Neuronal stem cell (in vitro differentiated cells): ENCODE measurements at regions not wholly inside any gene's neighbourhood (a gene's known extent, or its start where the extent isn't known, plus 50 kb on each side); places are given as distances from the start of the nearest gene placed in this dataset.
A peak's percentile ranks its signal among the peaks of the same experiment; 100 is the strongest.

Source experiments
- DNase-seq: peaks from one replicate; pipeline ENCODE4 v3.0.0-alpha.2; 2013; ENCODE audit warnings: low spot score
- H2AFZ ChIP-seq: one replicate; pipeline ENCODE4 v1.6.1; 2013; ENCODE audit warnings: mild to moderate bottlenecking, low read length, inconsistent platforms
- H2AK5ac ChIP-seq: 2 replicates; pipeline ENCODE4 v1.6.1; 2013; ENCODE audit warnings: low read depth, mild to moderate bottlenecking, inconsistent platforms, low read length, moderate library complexity, mixed read lengths
- H2BK120ac ChIP-seq: 2 replicates; pipeline ENCODE4 v1.6.1; 2013; ENCODE audit warnings: low read depth, mild to moderate bottlenecking, inconsistent platforms, low read length, moderate library complexity, mixed read lengths
- H2BK12ac ChIP-seq: one replicate; pipeline ENCODE4 v1.6.1; 2013; ENCODE audit warnings: low read length, inconsistent platforms
- H2BK15ac ChIP-seq: 2 replicates; pipeline ENCODE4 v1.6.1; 2013; ENCODE audit warnings: mild to moderate bottlenecking, low read length, inconsistent platforms, mixed read lengths
- H2BK5ac ChIP-seq: one replicate; pipeline ENCODE4 v1.6.1; 2013; ENCODE audit warnings: inconsistent platforms, mild to moderate bottlenecking, low read length, moderate library complexity
- H3K14ac ChIP-seq: one replicate; pipeline ENCODE4 v1.6.1; 2013; ENCODE audit warnings: low read length, inconsistent platforms
- H3K18ac ChIP-seq: 2 replicates; pipeline ENCODE4 v1.6.1; 2013; ENCODE audit warnings: low read length, inconsistent platforms
- H3K23ac ChIP-seq: 2 replicates; pipeline ENCODE4 v1.6.1; 2013; ENCODE audit warnings: low read depth, mild to moderate bottlenecking, mixed read lengths, low read length, inconsistent platforms; ENCODE audit not compliant: poor library complexity
- H3K27ac ChIP-seq: replicated peaks from 3 replicates; pipeline ENCODE4 v1.5.1; 2013; ENCODE audit warnings: low read length, inconsistent platforms
- H3K27me3 ChIP-seq, 3 experiments: 2 replicates each; pipeline ENCODE4 v1.6.1; 2013; ENCODE audit warnings: low read length in 3 of 3, mild to moderate bottlenecking in 2 of 3, inconsistent platforms in 1 of 3, low read depth in 1 of 3, mixed read lengths in 1 of 3, moderate library complexity in 1 of 3; ENCODE audit not compliant: control insufficient read depth in 3 of 3, insufficient read depth in 3 of 3
- H3K36me3 ChIP-seq, 2 donors: replicated peaks in 1 of 2; 2 replicates each; pipeline ENCODE4 v1.6.1; 2013; ENCODE audit warnings: low read length in 2 of 2; ENCODE audit not compliant: control insufficient read depth in 2 of 2, insufficient read depth in 2 of 2
- H3K4ac ChIP-seq: 2 replicates; pipeline ENCODE4 v1.6.1; 2013; ENCODE audit warnings: inconsistent platforms, mild to moderate bottlenecking, low read length, moderate library complexity
- H3K4me1 ChIP-seq, 2 donors: 1 replicate in 1 of 2; 2 replicates in 1 of 2; pipeline ENCODE4 v1.6.1; 2013; ENCODE audit warnings: low read length in 2 of 2, low read depth in 1 of 2; ENCODE audit not compliant: control insufficient read depth in 2 of 2, insufficient read depth in 1 of 2
- H3K4me2 ChIP-seq: one replicate; pipeline ENCODE4 v1.6.1; 2013; ENCODE audit warnings: mild to moderate bottlenecking, low read length, inconsistent platforms; ENCODE audit not compliant: insufficient read depth, poor library complexity, severe bottlenecking
- H3K4me3 ChIP-seq, 2 donors: 2 replicates each; pipeline ENCODE4 v1.5.1; 2013; ENCODE audit warnings: low read length in 2 of 2, mild to moderate bottlenecking in 2 of 2, inconsistent platforms in 1 of 2, moderate library complexity in 1 of 2
- H3K79me1 ChIP-seq: one replicate; pipeline ENCODE4 v1.6.1; 2013; ENCODE audit warnings: low read depth, mild to moderate bottlenecking, inconsistent platforms, low read length, moderate library complexity
- H3K9ac ChIP-seq: one replicate; pipeline ENCODE4 v1.6.1; 2013; ENCODE audit warnings: mild to moderate bottlenecking, low read depth, low read length, inconsistent platforms; ENCODE audit not compliant: poor library complexity
- H3K9me3 ChIP-seq, 2 donors: replicated peaks in 1 of 2; 2 replicates each; pipeline versions ENCODE3 to v1.6.1; 2013; ENCODE audit warnings: low read length in 2 of 2, mild to moderate bottlenecking in 2 of 2, inconsistent platforms in 1 of 2, low read depth in 1 of 2, mixed read lengths in 1 of 2, moderate library complexity in 1 of 2; ENCODE audit not compliant: control insufficient read depth in 2 of 2, insufficient read depth in 1 of 2
- H4K8ac ChIP-seq: one replicate; pipeline ENCODE4 v1.6.1; 2013; ENCODE audit warnings: low read depth, mild to moderate bottlenecking, inconsistent platforms, low read length, moderate library complexity
- H4K91ac ChIP-seq: one replicate; pipeline ENCODE4 v1.6.1; 2013; ENCODE audit warnings: low read length, low read depth, mild to moderate bottlenecking, inconsistent platforms; ENCODE audit not compliant: poor library complexity
- WGBS, 2 donors: extraction: QIAGEN DNeasy Blood & Tissue Kit; methylation state at CpG; one replicate each; pipeline ENCODE4 v1.1.7; 2013; ENCODE audit warnings: missing lambda C conversion rate in 2 of 2, mixed read lengths in 1 of 2; ENCODE audit not compliant: insufficient read length in 2 of 2, insufficient replicate concordance in 1 of 2; ENCODE audit errors: extremely low coverage in 2 of 2; 5-methylcytosine and 5-hydroxymethylcytosine counted together

GRCh38 chr10:32153931-32154330 lies 97.7 kb upstream of the KIF5B start:
- Histone ChIP-seq H3K9ac (no peak overlapping the region), H3K4me2 (no peak overlapping the region), H2BK15ac (no peak overlapping the region), H4K8ac (no peak overlapping the region), H3K27ac (no peak overlapping the region), H2BK5ac (no peak overlapping the region), H4K91ac (no peak overlapping the region), H2BK120ac (no peak overlapping the region), H3K14ac (no peak overlapping the region), H2BK12ac (no peak overlapping the region), H3K79me1 (no peaks in the 10 kb centered on the region), H3K9me3 (peaks cover 4 to 9% of the 10 kb centered on the region in 2 donors), H3K4me1 (no peaks in the 10 kb centered on the region), H2AK5ac (no peak overlapping the region), H3K4me3 (no peak overlapping the region), H2AFZ (no peak overlapping the region), H3K4ac (no peak overlapping the region), H3K18ac (no peak overlapping the region), H3K36me3 (no peaks in the 10 kb centered on the region), H3K23ac (no peak overlapping the region), H3K27me3 (no peaks in the 10 kb centered on the region)
- WGBS, 2 donors = no CpG with 5 or more reads among the region's 1 CpG
- no peak for DNase-seq

GRCh38 chr10:32153252-32153651 lies 97.0 kb upstream of the KIF5B start:
- no peak overlapping the region for H3K4me3 ChIP-seq
- H3K4me1 ChIP-seq = no peaks in the 10 kb centered on the region
- H3K4me2 ChIP-seq = no peak overlapping the region
- H2BK12ac ChIP-seq = no peak overlapping the region
- H4K8ac ChIP-seq = no peak overlapping the region
- no peak overlapping the region for H3K18ac ChIP-seq
- H2AK5ac ChIP-seq = no peak overlapping the region
- WGBS, 2 donors = no CpG with 5 or more reads among the region's 4 CpGs
- no peak overlapping the region for H3K9ac ChIP-seq
- no peaks in the 10 kb centered on the region for H3K36me3 ChIP-seq
- no peak overlapping the region for H3K14ac ChIP-seq
- H3K27ac ChIP-seq = no peak overlapping the region
- no peaks in the 10 kb centered on the region for H3K27me3 ChIP-seq
- H4K91ac ChIP-seq = no peak overlapping the region
- no peak overlapping the region for H2BK120ac ChIP-seq
- H3K9me3 ChIP-seq = peaks cover 4 to 9% of the 10 kb centered on the region in 2 donors
- H2AFZ ChIP-seq = no peak overlapping the region
- H3K4ac ChIP-seq = no peak overlapping the region
- no peak for DNase-seq
- no peak overlapping the region for H2BK5ac ChIP-seq
- H2BK15ac ChIP-seq = no peak overlapping the region
- H3K79me1 ChIP-seq = no peaks in the 10 kb centered on the region
- H3K23ac ChIP-seq = no peak overlapping the region

- no peak overlapping the region for H2BK12ac ChIP-seq
- no peaks in the 10 kb centered on the region for H3K27me3 ChIP-seq
- no peak overlapping the region for H2BK120ac ChIP-seq
- no peak overlapping the region for H3K4me2 ChIP-seq
- H4K91ac ChIP-seq = no peak overlapping the region
- no CpG with 5 or more reads among the region's 2 CpGs for WGBS, 2 donors
- H2BK15ac ChIP-seq = no peak overlapping the region
- H2BK5ac ChIP-seq = no peak overlapping the region
- no peak overlapping the region for H2AK5ac ChIP-seq
- H3K18ac ChIP-seq = no peak overlapping the region
- H3K79me1 ChIP-seq = no peaks in the 10 kb centered on the region
- peak overlapping the region in 1 of 2 donors; percentile 44 for H3K4me3 ChIP-seq
- no peak overlapping the region for H3K23ac ChIP-seq
- H3K4ac ChIP-seq = no peak overlapping the region
- no peaks in the 10 kb centered on the region for H3K36me3 ChIP-seq
- no peak overlapping the region for H3K9ac ChIP-seq
- no peaks in the 10 kb centered on the region for H3K4me1 ChIP-seq
- no peak overlapping the region for H3K14ac ChIP-seq
- no peak overlapping the region for H2AFZ ChIP-seq
- H3K27ac ChIP-seq = no peak overlapping the region
- no peak overlapping the region for H4K8ac ChIP-seq
- peaks cover 4 to 9% of the 10 kb centered on the region in 2 donors for H3K9me3 ChIP-seq
- DNase-seq = no peak
These were observed 95.6 kb upstream of the KIF5B start for GRCh38 chr10:32151871-32152270.

GRCh38 chr10:32150532-32151101 lies 94.4 kb upstream of the KIF5B start:
- Histone ChIP-seq H2BK15ac (no peak overlapping the region), H3K79me1 (no peaks in the 10 kb centered on the region), H2BK120ac (no peak overlapping the region), H3K18ac (no peak overlapping the region), H3K4me1 (no peaks in the 10 kb centered on the region), H3K23ac (no peak overlapping the region), H3K9ac (no peak overlapping the region), H2AFZ (no peak overlapping the region), H3K14ac (no peak overlapping the region), H3K27ac (no peak overlapping the region), H2AK5ac (no peak overlapping the region), H2BK5ac (no peak overlapping the region), H3K4me2 (no peak overlapping the region), H3K36me3 (no peaks in the 10 kb centered on the region), H2BK12ac (no peak overlapping the region), H3K9me3 (peaks cover 4 to 9% of the 10 kb centered on the region in 2 donors), H3K4ac (no peak overlapping the region), H3K27me3 (no peaks in the 10 kb centered on the region), H4K91ac (no peak overlapping the region), H4K8ac (no peak overlapping the region), H3K4me3 (no peak overlapping the region)
- no CpG with 5 or more reads among the region's 8 CpGs for WGBS, 2 donors
- DNase-seq = no peak
